Transverse colon (tissue), 4 donors: ENCODE measurements at regions not wholly inside any gene's neighbourhood (a gene's known extent, or its start where the extent isn't known, plus 50 kb on each side); places are given as distances from the start of the nearest gene placed in this dataset.

Source experiments
- DNase-seq: peaks from one replicate; pipeline ENCODE4 v3.0.0-alpha.2; 2019
- H3K27ac ChIP-seq, 4 donors: fragments of 200-600 bp; sonication (generic); 2 replicates each; pipeline ENCODE4 v1.5.1; 2016 to 2018; ENCODE audit warnings: inconsistent platforms in 4 of 4
- H3K27me3 ChIP-seq: fragments of 200-600 bp; sonication (generic); 2 replicates; pipeline ENCODE4 v1.5.1; 2017; ENCODE audit warnings: inconsistent platforms
- H3K36me3 ChIP-seq, 4 donors: fragments of 200-600 bp; sonication (generic); 2 replicates each; pipeline ENCODE4 v1.5.1; 2017 to 2019; ENCODE audit warnings: inconsistent platforms in 4 of 4
- H3K4me1 ChIP-seq, 4 donors: fragments of 200-600 bp; sonication (generic); 2 replicates each; pipeline ENCODE4 v1.5.1; 2017 to 2020; ENCODE audit warnings: inconsistent platforms in 4 of 4
- H3K4me3 ChIP-seq, 4 donors: fragments of 200-600 bp; sonication (generic); 1 replicate in 1 of 4; 2 replicates in 3 of 4; pipeline versions ENCODE4 v1.5.1 to v1.6.1; 2017 to 2019; ENCODE audit warnings: inconsistent platforms in 4 of 4
- H3K9me3 ChIP-seq, 2 donors: fragments of 200-600 bp; sonication (generic); 2 replicates each; pipeline ENCODE4 v1.5.1; 2017 to 2019; ENCODE audit warnings: inconsistent platforms in 2 of 2
- CTCF ChIP-seq, 5 experiments: fragments of 200-600 bp in 3 of 5; fragments of 450-650 bp in 2 of 5; sonication (generic) in 3 of 5; IDR thresholded peaks; 1 replicate in 2 of 5; 2 replicates in 3 of 5; pipeline ENCODE4 v1.5.1; 2016 to 2017; ENCODE audit warnings: antibody characterized with exemption in 5 of 5, inconsistent platforms in 3 of 5, mild to moderate bottlenecking in 2 of 5, moderate library complexity in 1 of 5
- EP300 ChIP-seq: sonication (generic); formaldehyde crosslinking; IDR thresholded peaks from one replicate; pipeline ENCODE4 v1.6.1; 2017; ENCODE audit warnings: antibody characterized with exemption, low read depth
- POLR2A ChIP-seq: fragments of 450-650 bp; IDR thresholded peaks from one replicate; pipeline ENCODE4 v1.6.1; 2016; ENCODE audit warnings: antibody characterized with exemption, mild to moderate bottlenecking, moderate library complexity
- POLR2AphosphoS5 ChIP-seq, 3 donors: sonication (generic); formaldehyde crosslinking; IDR thresholded peaks; one replicate each; pipeline ENCODE4 v1.6.1; 2016; ENCODE audit warnings: antibody characterized with exemption in 3 of 3
- WGBS, 2 donors: methylation state at CpG; one replicate each; pipeline ENCODE4 v1.1.5; 2018; ENCODE audit warnings: low coverage in 1 of 2; 5-methylcytosine and 5-hydroxymethylcytosine counted together
- in situ Hi-C, 4 donors: fragments of 200-750 bp; cut with MboI; loops; one replicate each; pipeline versions ENCODE4 v1.15.0 to v1.15.1; 2017; ENCODE audit warnings: low sequenced_read_pairs in 3 of 4, low pct_ligation_motif_present in 1 of 4, low pct_unique_long_range_greater_than_20kb in 1 of 4
- intact Hi-C: fragments of 100-400 bp; cut with DNase I; formaldehyde crosslinking; loops from one replicate; pipeline ENCODE4 v1.15.1; 2023; ENCODE audit warnings: low total_unique reads

DNA sequence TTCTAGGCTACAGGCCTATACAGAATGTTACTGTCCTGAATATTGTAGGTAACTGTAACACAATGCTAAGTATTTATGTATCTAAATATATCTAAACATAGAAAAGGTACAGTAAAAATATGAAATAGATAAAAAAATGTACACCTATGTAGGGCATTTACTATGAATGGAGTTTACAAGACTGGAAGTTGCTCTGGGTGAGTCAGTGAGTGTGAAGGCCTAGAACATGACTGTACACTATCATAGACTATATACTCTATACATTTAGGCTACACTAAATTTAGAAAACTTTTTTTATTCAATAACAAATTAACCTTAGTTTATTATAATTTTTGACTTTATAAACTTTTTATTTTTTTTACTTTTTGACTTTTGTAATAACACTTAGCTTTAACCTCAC is 136.9 kb downstream of the DUSP10 start:
- Histone ChIP-seq H3K27ac (no peak overlapping the region), H3K27me3 (no peaks in the 10 kb centered on the region), H3K9me3 (no peaks in the 10 kb centered on the region), H3K4me3 (no peak overlapping the region), H3K36me3 (no peaks in the 10 kb centered on the region), H3K4me1 (no peaks in the 10 kb centered on the region)
- intact Hi-C loops, result no loop called here
- no peak for DNase-seq
- no peak for TF ChIP-seq POLR2A
- in situ Hi-C loops, result no loop called here

GRCh38 chr1:221605569-221605968 is 136.3 kb downstream of the DUSP10 start:
- no peaks in the 10 kb centered on the region for H3K9me3 ChIP-seq
- DNase-seq, result no peak
- H3K4me1 ChIP-seq, result no peaks in the 10 kb centered on the region
- no peak overlapping the region for H3K27ac ChIP-seq
- H3K27me3 ChIP-seq, result no peaks in the 10 kb centered on the region
- TF ChIP-seq CTCF (IDR thresholded peaks at IDR 0.05) (no peak), POLR2AphosphoS5 (IDR thresholded peaks at IDR 0.05) (no peak), POLR2A (no peak)
- H3K4me3 ChIP-seq, result no peak overlapping the region
- WGBS, 2 donors, result 33 to 81% methylated on average over 1 of the region's 1 CpG
- in situ Hi-C loops, result no loop called here
- no peaks in the 10 kb centered on the region for H3K36me3 ChIP-seq
- intact Hi-C loops, result no loop called here

DNA sequence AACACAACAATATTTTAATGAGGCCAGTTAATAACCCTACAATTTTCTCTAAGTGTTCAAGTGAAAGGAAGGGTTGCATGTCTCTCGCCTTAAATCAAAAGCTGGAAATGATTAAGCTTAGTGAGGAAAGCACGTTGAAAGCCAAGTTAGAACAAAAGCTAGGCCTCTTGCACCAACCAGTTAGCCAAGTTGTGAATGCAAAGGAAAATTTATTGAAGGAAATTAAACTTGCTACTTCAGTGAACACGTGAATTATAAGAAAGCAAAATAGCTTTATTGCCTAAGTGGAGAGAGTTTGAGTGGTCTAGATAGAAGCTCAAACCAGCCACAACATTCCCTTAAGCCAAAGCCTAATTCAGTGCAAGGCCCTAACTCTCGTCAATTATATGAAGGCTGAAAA is 135.6 kb downstream of the DUSP10 start:
- in situ Hi-C loops (no loop called here), intact Hi-C loops (no loop called here)
- H3K27me3 ChIP-seq, result no peaks in the 10 kb centered on the region
- no peaks in the 10 kb centered on the region for H3K4me1 ChIP-seq
- no peaks in the 10 kb centered on the region for H3K9me3 ChIP-seq
- no peak overlapping the region for H3K27ac ChIP-seq
- no peak for TF ChIP-seq POLR2A
- H3K4me3 ChIP-seq, result no peak overlapping the region
- 60 to 65% methylated on average over 4 of the region's 4 CpGs for WGBS, 2 donors
- no peaks in the 10 kb centered on the region for H3K36me3 ChIP-seq
- DNase-seq, result no peak

- no peak for DNase-seq
- no peaks in the 10 kb centered on the region for H3K27me3 ChIP-seq
- TF ChIP-seq EP300 (no peak), CTCF (IDR thresholded peaks at IDR 0.05) (no peak), POLR2AphosphoS5 (IDR thresholded peaks at IDR 0.05) (no peak), POLR2A (no peak)
- peaks cover 0 to 7% (median 0%) of the 10 kb centered on the region in 4 donors for H3K4me1 ChIP-seq
- H3K4me3 ChIP-seq, result no peak overlapping the region
- no peaks in the 10 kb centered on the region for H3K9me3 ChIP-seq
- intact Hi-C loops (no loop called here), in situ Hi-C loops (no loop called here)
- H3K27ac ChIP-seq, result no peak overlapping the region
- no peaks in the 10 kb centered on the region for H3K36me3 ChIP-seq
These were observed 133.0 kb downstream of the DUSP10 start for GRCh38 chr1:221608835-221609320.

DNA sequence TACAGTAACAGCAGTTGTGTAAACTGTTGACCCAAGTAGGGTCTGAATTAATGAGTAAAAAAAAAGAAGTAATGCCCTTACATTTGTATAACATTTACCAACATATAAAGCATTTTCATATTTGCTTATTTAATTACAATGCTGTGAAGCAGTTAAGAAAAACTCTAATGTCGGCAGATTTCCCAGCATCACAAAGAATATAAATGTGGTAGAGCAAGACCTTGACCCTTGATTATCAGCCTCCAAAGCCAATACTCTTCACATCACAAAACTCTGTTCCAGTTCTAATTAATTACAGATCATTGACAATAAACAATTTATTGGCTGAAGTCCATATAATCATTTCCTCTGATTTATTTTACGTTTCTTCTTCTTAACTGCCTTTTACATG is 130.2 kb downstream of the DUSP10 start:
- intact Hi-C loops, result no loop called here
- 44 to 60% methylated on average over 2 of the region's 2 CpGs for WGBS, 2 donors
- H3K4me3 ChIP-seq, result no peak overlapping the region
- H3K9me3 ChIP-seq, result no peaks in the 10 kb centered on the region
- H3K27me3 ChIP-seq, result no peaks in the 10 kb centered on the region
- no peaks in the 10 kb centered on the region for H3K36me3 ChIP-seq
- in situ Hi-C loops, result no loop called here
- TF ChIP-seq EP300, result no peak
- no peak for TF ChIP-seq CTCF (IDR thresholded peaks at IDR 0.05)
- TF ChIP-seq POLR2AphosphoS5 (IDR thresholded peaks at IDR 0.05), result no peak
- TF ChIP-seq POLR2A, result no peak
- H3K4me1 ChIP-seq, result peaks cover 0 to 7% (median 0%) of the 10 kb centered on the region in 4 donors
- H3K27ac ChIP-seq, result peak overlapping the region in 1 of 4 donors; percentile 49
- no peak for DNase-seq
